Neural cell (in vitro differentiated cells): ENCODE measurements at regions not wholly inside any gene's neighbourhood (a gene's known extent, or its start where the extent isn't known, plus 50 kb on each side); places are given as distances from the start of the nearest gene placed in this dataset.

Experiments
- H2AFZ ChIP-seq: fragments of 200-600, 300-800 bp; sonication (generic), shearing (Covaris generic); 2 replicates; pipeline ENCODE4 v1.6.0; 2014; ENCODE audit warnings: low read depth, mild to moderate bottlenecking, antibody characterized with exemption, low read length, moderate library complexity
- H3F3A ChIP-seq: fragments of 200-600 bp; shearing (Covaris generic); 2 replicates; pipeline ENCODE4 v1.6.1; 2016; ENCODE audit warnings: mild to moderate bottlenecking, moderate library complexity, mixed read lengths, antibody characterized with exemption, low read length; ENCODE audit not compliant: insufficient read depth, poor library complexity, severe bottlenecking
- H3K27ac ChIP-seq: fragments of 200-600, 300-800 bp; sonication (generic), shearing (Covaris generic); 2 replicates; pipeline ENCODE4 v1.5.1; 2014; ENCODE audit warnings: mild to moderate bottlenecking, low read length, moderate library complexity
- H3K27me3 ChIP-seq: fragments of 300-800, 200-600 bp; sonication (generic), shearing (Covaris generic); 2 replicates; pipeline ENCODE4 v1.6.0; 2014; ENCODE audit warnings: mild to moderate bottlenecking, low read depth, low read length, moderate library complexity; ENCODE audit not compliant: insufficient read depth
- H3K36me3 ChIP-seq: fragments of 300-800, 200-600 bp; sonication (generic), shearing (Covaris generic); 2 replicates; pipeline ENCODE4 v1.5.1; 2014; ENCODE audit warnings: mild to moderate bottlenecking, antibody characterized with exemption, low read length, moderate library complexity; ENCODE audit not compliant: insufficient read depth
- H3K4me2 ChIP-seq: fragments of 300-800, 200-600 bp; sonication (generic), shearing (Covaris generic); 2 replicates; pipeline ENCODE4 v1.6.0; 2014; ENCODE audit warnings: mild to moderate bottlenecking, low read length
- H3K4me3 ChIP-seq: fragments of 300-800, 200-600 bp; sonication (generic), shearing (Covaris generic); 2 replicates; pipeline ENCODE4 v1.5.1; 2014; ENCODE audit warnings: mild to moderate bottlenecking, low read length, moderate library complexity
- H3K79me2 ChIP-seq: fragments of 200-600 bp; shearing (Covaris generic); replicated peaks from 2 replicates; pipeline ENCODE4 v1.6.0; 2014; ENCODE audit warnings: mild to moderate bottlenecking, low read length, moderate library complexity; ENCODE audit not compliant: insufficient read depth
- H3K9ac ChIP-seq: fragments of 300-800, 200-600 bp; sonication (generic), shearing (Covaris generic); 2 replicates; pipeline ENCODE4 v1.6.1; 2016; ENCODE audit warnings: mild to moderate bottlenecking, low read length, mixed read lengths
- H3K9me2 ChIP-seq: fragments of 200-600 bp; shearing (Covaris generic); 2 replicates; pipeline ENCODE4 v1.6.1; 2016; ENCODE audit warnings: mild to moderate bottlenecking, low read length, mixed read lengths; ENCODE audit not compliant: insufficient read depth
- H3K9me3 ChIP-seq: fragments of 200-600, 300-800 bp; sonication (generic), shearing (Covaris generic); 2 replicates; pipeline ENCODE4 v1.6.1; 2016; ENCODE audit warnings: mild to moderate bottlenecking, mixed run types, low read length, moderate library complexity, mixed read lengths
- H4K20me1 ChIP-seq: fragments of 200-600 bp; shearing (Covaris generic); 2 replicates; pipeline ENCODE4 v1.6.1; 2016; ENCODE audit warnings: mild to moderate bottlenecking, mixed run types; ENCODE audit not compliant: insufficient read depth
- EP300 ChIP-seq: fragments of 450-650 bp; conservative IDR thresholded peaks from 2 replicates; pipeline ENCODE4 v1.6.1; 2014; ENCODE audit warnings: antibody characterized with exemption, mild to moderate bottlenecking, moderate library complexity; ENCODE audit not compliant: poor library complexity, severe bottlenecking
- EZH2 ChIP-seq: fragments of 200-600, 300-800 bp; shearing (Covaris generic), sonication (generic); IDR thresholded peaks from 2 replicates; pipeline ENCODE4 v1.6.1; 2014; ENCODE audit warnings: antibody characterized with exemption, low read length, borderline replicate concordance, mild to moderate bottlenecking; ENCODE audit not compliant: insufficient read depth, poor library complexity, severe bottlenecking
- MXI1 ChIP-seq: fragments of 450-650 bp; conservative IDR thresholded peaks from 2 replicates; pipeline ENCODE4 v1.6.1; 2014; ENCODE audit warnings: antibody characterized with exemption, mild to moderate bottlenecking; ENCODE audit not compliant: poor library complexity, severe bottlenecking
- POLR2AphosphoS5 ChIP-seq: IDR thresholded peaks from 2 replicates; pipeline ENCODE4 v1.6.1; 2012
- RAD21 ChIP-seq: fragments of 450-650 bp; conservative IDR thresholded peaks from 2 replicates; pipeline ENCODE4 v1.6.1; 2014; ENCODE audit warnings: antibody characterized with exemption, mild to moderate bottlenecking, moderate library complexity
- SMC3 ChIP-seq: fragments of 450-650 bp; conservative IDR thresholded peaks from 2 replicates; pipeline ENCODE4 v1.6.1; 2014; ENCODE audit warnings: antibody characterized with exemption, mild to moderate bottlenecking, moderate library complexity; ENCODE audit not compliant: poor library complexity
- TAF1 ChIP-seq: IDR thresholded peaks from 2 replicates; pipeline ENCODE4 v1.6.1; 2012; ENCODE audit warnings: low read depth
- TF ChIP-seq, protein P1 (sequence below): fragments of 450-650 bp; IDR thresholded peaks from 2 replicates; pipeline ENCODE4 v1.5.1; 2014; ENCODE audit warnings: antibody characterized with exemption, mild to moderate bottlenecking, moderate library complexity; ENCODE audit not compliant: poor library complexity, severe bottlenecking
- TF ChIP-seq, protein P2 (sequence below): IDR thresholded peaks from 2 replicates; pipeline ENCODE4 v1.6.1; 2012; ENCODE audit warnings: borderline replicate concordance

DNA sequence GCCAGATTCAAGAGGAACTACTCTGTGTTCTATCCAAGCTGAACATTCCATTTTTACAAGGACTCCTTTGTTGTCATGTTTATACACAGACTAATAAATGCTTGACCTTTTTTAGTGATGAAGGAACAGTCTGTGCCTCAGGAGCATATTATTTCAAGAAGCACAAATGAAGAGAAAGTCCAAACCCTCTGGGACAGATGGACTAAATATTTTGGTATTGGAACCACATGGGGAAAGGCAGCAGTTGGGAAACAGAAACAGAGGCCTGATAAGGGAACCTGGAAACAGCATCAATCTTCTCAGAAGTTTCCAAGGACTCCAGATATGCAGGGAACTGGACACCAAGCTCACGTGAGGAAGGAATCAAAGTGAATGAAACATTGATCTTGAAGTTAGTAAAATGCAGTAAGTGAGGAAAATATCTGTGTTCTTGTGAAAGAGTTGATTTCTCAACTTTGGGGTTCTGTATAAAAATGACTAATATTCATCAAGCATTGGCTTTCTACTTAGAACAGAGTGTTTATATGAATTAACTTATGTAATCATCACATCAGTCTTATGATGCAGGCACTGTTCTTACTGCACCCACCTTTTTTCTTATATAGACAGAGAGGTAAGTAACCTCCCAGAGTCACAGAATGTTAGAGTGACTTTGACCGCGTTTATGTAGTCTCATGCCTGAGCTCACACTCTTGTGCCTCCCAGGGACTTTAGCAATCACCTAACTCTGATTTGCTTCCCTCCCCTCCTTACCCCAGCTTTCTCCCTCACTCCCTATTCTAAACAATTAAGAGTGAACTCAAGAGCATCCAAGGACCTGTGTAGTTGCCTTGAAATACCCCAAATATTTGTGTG is 148.9 kb upstream of the JADE1 start:
- no peaks in the 10 kb centered on the region for H3K36me3 ChIP-seq
- H3K79me2 ChIP-seq = no peaks in the 10 kb centered on the region
- H3K27me3 ChIP-seq = no peaks in the 10 kb centered on the region
- no peaks in the 10 kb centered on the region for H4K20me1 ChIP-seq
- H3K9me2 ChIP-seq = no peaks in the 10 kb centered on the region
- H3K9ac ChIP-seq = no peak overlapping the region
- no peak for TF ChIP-seq TAF1
- no peak for TF ChIP-seq EZH2
- no peak for TF ChIP-seq POLR2AphosphoS5
- TF ChIP-seq MXI1 = no peak
- TF ChIP-seq, protein P1, sequence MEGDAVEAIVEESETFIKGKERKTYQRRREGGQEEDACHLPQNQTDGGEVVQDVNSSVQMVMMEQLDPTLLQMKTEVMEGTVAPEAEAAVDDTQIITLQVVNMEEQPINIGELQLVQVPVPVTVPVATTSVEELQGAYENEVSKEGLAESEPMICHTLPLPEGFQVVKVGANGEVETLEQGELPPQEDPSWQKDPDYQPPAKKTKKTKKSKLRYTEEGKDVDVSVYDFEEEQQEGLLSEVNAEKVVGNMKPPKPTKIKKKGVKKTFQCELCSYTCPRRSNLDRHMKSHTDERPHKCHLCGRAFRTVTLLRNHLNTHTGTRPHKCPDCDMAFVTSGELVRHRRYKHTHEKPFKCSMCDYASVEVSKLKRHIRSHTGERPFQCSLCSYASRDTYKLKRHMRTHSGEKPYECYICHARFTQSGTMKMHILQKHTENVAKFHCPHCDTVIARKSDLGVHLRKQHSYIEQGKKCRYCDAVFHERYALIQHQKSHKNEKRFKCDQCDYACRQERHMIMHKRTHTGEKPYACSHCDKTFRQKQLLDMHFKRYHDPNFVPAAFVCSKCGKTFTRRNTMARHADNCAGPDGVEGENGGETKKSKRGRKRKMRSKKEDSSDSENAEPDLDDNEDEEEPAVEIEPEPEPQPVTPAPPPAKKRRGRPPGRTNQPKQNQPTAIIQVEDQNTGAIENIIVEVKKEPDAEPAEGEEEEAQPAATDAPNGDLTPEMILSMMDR = no peak
- TF ChIP-seq EP300 = no peak
- TF ChIP-seq, protein P2, sequence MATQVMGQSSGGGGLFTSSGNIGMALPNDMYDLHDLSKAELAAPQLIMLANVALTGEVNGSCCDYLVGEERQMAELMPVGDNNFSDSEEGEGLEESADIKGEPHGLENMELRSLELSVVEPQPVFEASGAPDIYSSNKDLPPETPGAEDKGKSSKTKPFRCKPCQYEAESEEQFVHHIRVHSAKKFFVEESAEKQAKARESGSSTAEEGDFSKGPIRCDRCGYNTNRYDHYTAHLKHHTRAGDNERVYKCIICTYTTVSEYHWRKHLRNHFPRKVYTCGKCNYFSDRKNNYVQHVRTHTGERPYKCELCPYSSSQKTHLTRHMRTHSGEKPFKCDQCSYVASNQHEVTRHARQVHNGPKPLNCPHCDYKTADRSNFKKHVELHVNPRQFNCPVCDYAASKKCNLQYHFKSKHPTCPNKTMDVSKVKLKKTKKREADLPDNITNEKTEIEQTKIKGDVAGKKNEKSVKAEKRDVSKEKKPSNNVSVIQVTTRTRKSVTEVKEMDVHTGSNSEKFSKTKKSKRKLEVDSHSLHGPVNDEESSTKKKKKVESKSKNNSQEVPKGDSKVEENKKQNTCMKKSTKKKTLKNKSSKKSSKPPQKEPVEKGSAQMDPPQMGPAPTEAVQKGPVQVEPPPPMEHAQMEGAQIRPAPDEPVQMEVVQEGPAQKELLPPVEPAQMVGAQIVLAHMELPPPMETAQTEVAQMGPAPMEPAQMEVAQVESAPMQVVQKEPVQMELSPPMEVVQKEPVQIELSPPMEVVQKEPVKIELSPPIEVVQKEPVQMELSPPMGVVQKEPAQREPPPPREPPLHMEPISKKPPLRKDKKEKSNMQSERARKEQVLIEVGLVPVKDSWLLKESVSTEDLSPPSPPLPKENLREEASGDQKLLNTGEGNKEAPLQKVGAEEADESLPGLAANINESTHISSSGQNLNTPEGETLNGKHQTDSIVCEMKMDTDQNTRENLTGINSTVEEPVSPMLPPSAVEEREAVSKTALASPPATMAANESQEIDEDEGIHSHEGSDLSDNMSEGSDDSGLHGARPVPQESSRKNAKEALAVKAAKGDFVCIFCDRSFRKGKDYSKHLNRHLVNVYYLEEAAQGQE = no peak
- no peak for TF ChIP-seq RAD21
- TF ChIP-seq SMC3 = no peak
- H3F3A ChIP-seq = no peaks in the 10 kb centered on the region
- H3K4me2 ChIP-seq = no peak overlapping the region
- H3K4me3 ChIP-seq = no peak overlapping the region
- no peak overlapping the region for H2AFZ ChIP-seq
- no peak overlapping the region for H3K27ac ChIP-seq
- no peaks in the 10 kb centered on the region for H3K9me3 ChIP-seq

- H3K9me3 ChIP-seq = no peaks in the 10 kb centered on the region
- no peak overlapping the region for H3K27ac ChIP-seq
- no peak overlapping the region for H3K4me2 ChIP-seq
- TF ChIP-seq TAF1 = no peak
- TF ChIP-seq EZH2 = no peak
- no peak for TF ChIP-seq EP300
- TF ChIP-seq SMC3 = no peak
- no peak for TF ChIP-seq POLR2AphosphoS5
- TF ChIP-seq MXI1 = no peak
- TF ChIP-seq RAD21 = no peak
- TF ChIP-seq, protein P2 = no peak
- H3K9me2 ChIP-seq = no peaks in the 10 kb centered on the region
- H3K9ac ChIP-seq = no peak overlapping the region
- no peak overlapping the region for H3K4me3 ChIP-seq
- H3K27me3 ChIP-seq = no peaks in the 10 kb centered on the region
- H3K36me3 ChIP-seq = no peaks in the 10 kb centered on the region
- no peaks in the 10 kb centered on the region for H3F3A ChIP-seq
- no peaks in the 10 kb centered on the region for H4K20me1 ChIP-seq
- H2AFZ ChIP-seq = no peak overlapping the region
- H3K79me2 ChIP-seq = no peaks in the 10 kb centered on the region
These were observed 151.3 kb upstream of the JADE1 start for GRCh38 chr4:128658214-128658631.
